ENCODE measurements at regions not wholly inside any gene's neighbourhood (a gene's known extent, or its start where the extent isn't known, plus 50 kb on each side); places are given as distances from the start of the nearest gene placed in this dataset.

DNA sequence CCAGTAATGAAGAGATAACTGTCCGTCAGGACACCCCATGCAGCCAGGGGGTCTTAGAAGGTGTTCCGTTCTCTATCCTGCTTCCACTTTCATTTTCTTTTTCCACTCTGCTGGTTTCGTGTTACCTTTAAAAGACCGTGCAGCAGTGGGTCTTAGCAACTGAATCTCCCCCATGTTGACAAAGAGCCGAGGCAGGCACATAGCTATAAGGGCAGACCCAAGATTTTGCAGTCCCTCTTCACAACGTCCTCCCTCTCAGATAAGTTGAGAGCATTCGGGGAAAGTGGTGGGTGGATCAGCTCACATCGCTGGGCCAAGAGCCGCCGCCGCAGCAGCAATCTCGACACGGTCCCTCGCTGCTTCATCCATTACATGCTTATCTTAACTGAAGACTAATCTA lies 355.5 kb downstream of the LMO4 start:
- TF ChIP-seq CTCF (IDR thresholded peaks at IDR 0.05), result no peak
- no peak for TF ChIP-seq POLR2A (IDR thresholded peaks at IDR 0.05)

All from lower leg skin (tissue), 3 donors.